HepG2 (cell line): ENCODE measurements at regions not wholly inside any gene's neighbourhood (a gene's known extent, or its start where the extent isn't known, plus 50 kb on each side); places are given as distances from the start of the nearest gene placed in this dataset.

Experiments used
- ATAC-seq: fragments of 200-7000 bp; cut with Tn5 transposase; 3 replicates; pipeline ENCODE4 v1.9.1; 2020; ENCODE audit warnings: mild to moderate bottlenecking, moderate library complexity
- BruUV-seq: library from RNA; stranded (reverse); fragments of 400-500 nt; replicated peaks from 2 replicates; lab custom pipeline; 2021; lab: Mats Ljungman, UMichigan
- CTCF ChIA-PET: fragments of 300-600 bp; formaldehyde crosslinking; extraction: SDS; loops from one replicate; lab custom pipeline; 2021; ENCODE audit warnings: low total read pairs, inconsistent platforms, low intra/inter-chr PET ratio; lab: Yijun Ruan, JAX
- POLR2A ChIA-PET: fragments of 350-600 bp; sonication (Branson Sonifier 250); formaldehyde crosslinking; loops from one replicate; lab custom pipeline; 2020; ENCODE audit warnings: antibody characterized with exemption, inconsistent platforms; lab: Yijun Ruan, JAX
- DNase-seq: peaks from one replicate; pipeline ENCODE4 v3.0.0-alpha.2; 2015; ENCODE audit warnings: low spot score
- FAIRE-seq: peaks from 3 replicates; lab custom pipeline; 2011; peaks lifted over from hg19 to GRCh38; lab: Jason Lieb, UNC
- H2AFZ ChIP-seq: one replicate; pipeline ENCODE4 v1.6.1; 2011; ENCODE audit warnings: low read length, inconsistent platforms
- H3K27ac ChIP-seq: fragments of 300-600 bp; 3 replicates; pipeline ENCODE4 v1.8.0; 2011; ENCODE audit warnings: mixed run types, mild to moderate bottlenecking, mixed read lengths, low read length, inconsistent platforms; ENCODE audit not compliant: insufficient read depth; ENCODE audit errors: extremely low read length
- H3K27me3 ChIP-seq, 2 experiments: fragments of 200-600 bp in 1 of 2; 2 replicates in 1 of 2; 3 replicates in 1 of 2; pipeline versions ENCODE4 v1.6.0 to v1.8.0; 2011; ENCODE audit warnings: low read length in 2 of 2, mild to moderate bottlenecking in 2 of 2, moderate library complexity in 2 of 2, inconsistent platforms in 1 of 2; ENCODE audit not compliant: insufficient read depth in 2 of 2, control insufficient read depth in 1 of 2
- H3K36me3 ChIP-seq, 2 experiments: fragments of 200-600 bp in 1 of 2; replicated peaks in 1 of 2; 2 replicates in 1 of 2; 3 replicates in 1 of 2; pipeline versions ENCODE4 v1.5.1 to v1.8.0; 2011; ENCODE audit warnings: low read length in 2 of 2, inconsistent platforms in 1 of 2; ENCODE audit not compliant: insufficient read depth in 2 of 2, control insufficient read depth in 1 of 2
- H3K4me1 ChIP-seq: 2 replicates; pipeline ENCODE4 v1.5.1; 2012; ENCODE audit warnings: low read length, inconsistent platforms; ENCODE audit not compliant: insufficient read depth
- H3K4me2 ChIP-seq: 2 replicates; pipeline ENCODE4 v1.6.0; 2011; ENCODE audit warnings: low read depth, low read length, inconsistent platforms
- H3K4me3 ChIP-seq, 3 experiments: fragments of 200-600 bp in 1 of 3; sonication (generic), shearing (Covaris generic) in 1 of 3; replicated peaks in 1 of 3; 2 replicates each; pipeline ENCODE4 v1.5.1; 2011 to 2016; ENCODE audit warnings: low read length in 3 of 3, inconsistent platforms in 2 of 3, low read depth in 2 of 3, mild to moderate bottlenecking in 2 of 3, control low read depth in 1 of 3, mixed read lengths in 1 of 3; ENCODE audit not compliant: insufficient read depth in 1 of 3
- H3K79me2 ChIP-seq: one replicate; pipeline ENCODE4 v1.6.1; 2011; ENCODE audit warnings: low read length, inconsistent platforms; ENCODE audit not compliant: insufficient read depth
- H3K9ac ChIP-seq: 2 replicates; pipeline ENCODE4 v1.6.0; 2011; ENCODE audit warnings: mild to moderate bottlenecking, low read depth, low read length, inconsistent platforms; ENCODE audit not compliant: insufficient read depth
- H3K9me3 ChIP-seq: 2 replicates; pipeline ENCODE4 v1.5.1; 2012; ENCODE audit warnings: mild to moderate bottlenecking, low read length
- H4K20me1 ChIP-seq: 2 replicates; pipeline ENCODE4 v1.6.0; 2011; ENCODE audit warnings: inconsistent platforms, mild to moderate bottlenecking, low read length, moderate library complexity; ENCODE audit not compliant: insufficient read depth
- NFYC ChIP-seq: IDR thresholded peaks from 2 replicates; pipeline ENCODE4 v1.6.1; 2016; ENCODE audit warnings: missing genetic modification reagents, missing compliant biosample characterization
- TMF1 ChIP-seq: sonication (generic); formaldehyde crosslinking; IDR thresholded peaks from 2 replicates; pipeline ENCODE4 v1.8.1; 2022; ENCODE audit warnings: low read depth, missing genetic modification reagents
- ZNF674 ChIP-seq: sonication (generic); formaldehyde crosslinking; IDR thresholded peaks from 2 replicates; pipeline ENCODE4 v1.5.0; 2020; ENCODE audit warnings: low read depth, mild to moderate bottlenecking, missing genetic modification reagents
- WGBS: methylation state at CpG from one replicate; pipeline ENCODE4 v1.1.6; 2017; ENCODE audit warnings: low lambda C conversion rate; 5-methylcytosine and 5-hydroxymethylcytosine counted together
- in situ Hi-C: cut with HindIII; loops from 2 replicates; pipeline ENCODE4 v1.10.0; 2017; ENCODE audit warnings: low pct_unique_long_range_greater_than_20kb; ENCODE audit not compliant: extremely low pct_ligation_motif_present
- intact Hi-C: fragments of 100-400 bp; cut with micrococcal nuclease; formaldehyde crosslinking; loops from one replicate; pipeline ENCODE4 v1.10.0; 2022; ENCODE audit not compliant: unreplicated experiment
- TF ChIP-seq, protein P1 (sequence below): sonication (generic); IDR thresholded peaks from 2 replicates; pipeline ENCODE4 v1.6.1; 2016; ENCODE audit warnings: low read depth, borderline replicate concordance
- TF ChIP-seq, protein P2 (sequence below): sonication (generic); formaldehyde crosslinking; IDR thresholded peaks from 2 replicates; pipeline ENCODE4 v1.5.0; 2020; ENCODE audit warnings: mild to moderate bottlenecking, missing genetic modification reagents, moderate library complexity
- TF ChIP-seq, protein P3 (sequence below): IDR thresholded peaks from 2 replicates; pipeline ENCODE4 v1.6.1; 2016; ENCODE audit warnings: mild to moderate bottlenecking, missing biosample characterization, missing genetic modification reagents

DNA sequence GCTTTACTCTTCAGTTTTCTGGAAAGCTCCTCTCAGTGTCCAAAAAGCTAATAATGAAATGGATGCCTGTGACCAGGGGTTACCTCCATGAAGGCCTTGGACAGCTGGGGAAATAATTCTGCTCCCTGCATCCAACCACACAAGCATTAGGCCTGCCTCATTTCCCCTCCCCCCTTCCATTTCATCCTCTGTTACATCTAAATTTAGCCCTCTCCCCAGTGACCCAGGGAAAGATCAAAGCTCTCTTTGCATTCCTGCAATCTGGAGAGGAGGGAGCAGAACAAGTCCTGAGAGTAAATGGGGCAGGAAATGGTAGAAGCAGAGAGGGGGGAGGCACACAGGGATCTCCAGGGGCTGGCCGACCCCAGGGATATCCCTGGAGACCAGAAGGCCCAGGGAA is 452.7 kb downstream of the TSHZ3 start (continued):
- TF ChIP-seq, protein P1, sequence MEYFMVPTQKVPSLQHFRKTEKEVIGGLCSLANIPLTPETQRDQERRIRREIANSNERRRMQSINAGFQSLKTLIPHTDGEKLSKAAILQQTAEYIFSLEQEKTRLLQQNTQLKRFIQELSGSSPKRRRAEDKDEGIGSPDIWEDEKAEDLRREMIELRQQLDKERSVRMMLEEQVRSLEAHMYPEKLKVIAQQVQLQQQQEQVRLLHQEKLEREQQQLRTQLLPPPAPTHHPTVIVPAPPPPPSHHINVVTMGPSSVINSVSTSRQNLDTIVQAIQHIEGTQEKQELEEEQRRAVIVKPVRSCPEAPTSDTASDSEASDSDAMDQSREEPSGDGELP: no peak
- no peak for TF ChIP-seq TMF1
- no peak for TF ChIP-seq NFYC
- TF ChIP-seq ZNF674 (CRISPR knock-in tag): no peak

DNA sequence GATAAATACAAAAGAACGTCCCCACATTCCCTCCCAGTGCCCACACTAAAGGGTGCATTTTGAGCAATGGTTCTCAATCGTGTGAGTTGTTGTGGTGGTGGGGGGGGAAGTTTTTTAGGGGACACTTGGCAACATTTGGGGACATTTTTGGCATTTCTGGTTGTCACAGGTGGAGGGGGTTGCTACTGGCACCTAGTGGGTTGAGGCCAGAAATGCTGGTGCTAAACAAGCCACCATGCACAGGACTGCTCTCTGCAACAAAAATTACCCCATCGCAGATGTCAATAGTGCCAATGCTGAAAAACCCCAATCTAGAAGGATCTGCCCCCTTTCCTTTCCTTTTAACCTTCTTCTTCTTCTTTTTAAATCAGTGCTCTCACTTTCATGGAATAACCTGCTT is 453.3 kb downstream of the TSHZ3 start:
- Histone ChIP-seq H3K4me1 (no peaks in the 10 kb centered on the region), H3K27ac (no peak overlapping the region), H2AFZ (no peak overlapping the region), H3K79me2 (no peaks in the 10 kb centered on the region), H3K9ac (no peak overlapping the region), H3K4me2 (no peak overlapping the region), H3K4me3 (no peak overlapping the region), H3K27me3 (no peaks in the 10 kb centered on the region), H4K20me1 (no peaks in the 10 kb centered on the region), H3K9me3 (peaks cover 91% of the 10 kb centered on the region), H3K36me3 (no peaks in the 10 kb centered on the region)
- intact Hi-C loops: no loop called here
- BruUV-seq: no TSS peak
- in situ Hi-C loops: no loop called here
- ATAC-seq: no peak
- ChIA-PET CTCF (no interaction called here), POLR2A (no interaction called here)
- 31% methylated on average over 3 of the region's 3 CpGs for WGBS
- FAIRE-seq: no peak
- no peak for DNase-seq
- TF ChIP-seq, protein P2, sequence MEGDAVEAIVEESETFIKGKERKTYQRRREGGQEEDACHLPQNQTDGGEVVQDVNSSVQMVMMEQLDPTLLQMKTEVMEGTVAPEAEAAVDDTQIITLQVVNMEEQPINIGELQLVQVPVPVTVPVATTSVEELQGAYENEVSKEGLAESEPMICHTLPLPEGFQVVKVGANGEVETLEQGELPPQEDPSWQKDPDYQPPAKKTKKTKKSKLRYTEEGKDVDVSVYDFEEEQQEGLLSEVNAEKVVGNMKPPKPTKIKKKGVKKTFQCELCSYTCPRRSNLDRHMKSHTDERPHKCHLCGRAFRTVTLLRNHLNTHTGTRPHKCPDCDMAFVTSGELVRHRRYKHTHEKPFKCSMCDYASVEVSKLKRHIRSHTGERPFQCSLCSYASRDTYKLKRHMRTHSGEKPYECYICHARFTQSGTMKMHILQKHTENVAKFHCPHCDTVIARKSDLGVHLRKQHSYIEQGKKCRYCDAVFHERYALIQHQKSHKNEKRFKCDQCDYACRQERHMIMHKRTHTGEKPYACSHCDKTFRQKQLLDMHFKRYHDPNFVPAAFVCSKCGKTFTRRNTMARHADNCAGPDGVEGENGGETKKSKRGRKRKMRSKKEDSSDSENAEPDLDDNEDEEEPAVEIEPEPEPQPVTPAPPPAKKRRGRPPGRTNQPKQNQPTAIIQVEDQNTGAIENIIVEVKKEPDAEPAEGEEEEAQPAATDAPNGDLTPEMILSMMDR (CRISPR knock-in tag): peak; percentile 16; the same call in 1 of the 2 replicates
- TF ChIP-seq, protein P3, sequence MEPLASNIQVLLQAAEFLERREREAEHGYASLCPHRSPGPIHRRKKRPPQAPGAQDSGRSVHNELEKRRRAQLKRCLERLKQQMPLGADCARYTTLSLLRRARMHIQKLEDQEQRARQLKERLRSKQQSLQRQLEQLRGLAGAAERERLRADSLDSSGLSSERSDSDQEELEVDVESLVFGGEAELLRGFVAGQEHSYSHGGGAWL (CRISPR knock-in tag): no peak
- TF ChIP-seq, all 625 proteins: peak for 1
